GM23248 (cell line): ENCODE measurements at regions not wholly inside any gene's neighbourhood (a gene's known extent, or its start where the extent isn't known, plus 50 kb on each side); places are given as distances from the start of the nearest gene placed in this dataset.

Source experiments
- EZH2 ChIP-seq: fragments of 200-600 bp; sonication (generic); IDR thresholded peaks from 2 replicates; pipeline ENCODE4 v1.6.1; 2018; ENCODE audit warnings: antibody characterized with exemption, mild to moderate bottlenecking; ENCODE audit not compliant: insufficient read depth, poor library complexity, severe bottlenecking
- EZH2phosphoT487 ChIP-seq: fragments of 200-600 bp; sonication (generic); IDR thresholded peaks from 2 replicates; pipeline ENCODE4 v1.6.1; 2018; ENCODE audit warnings: antibody characterized with exemption, moderate library complexity, mild to moderate bottlenecking, low read depth; ENCODE audit not compliant: insufficient read depth

GRCh38 chr20:16106191-16106849 lies 466.9 kb downstream of the KIF16B start:
- TF ChIP-seq EZH2 (no peak), EZH2phosphoT487 (no peak)
